ENCODE measurements at regions not wholly inside any gene's neighbourhood (a gene's known extent, or its start where the extent isn't known, plus 50 kb on each side); places are given as distances from the start of the nearest gene placed in this dataset.

- no peak for TF ChIP-seq POLR2A (IDR thresholded peaks at IDR 0.05; ENCODE audit: low read length)
- TF ChIP-seq GATA1 (IDR thresholded peaks at IDR 0.05; ENCODE audit: low read depth, low read length) = no peak
Observed at GRCh38 chr11:37688456-37688855, 1090.4 kb upstream of the RAG2 start.
